Skeletal muscle satellite cell (primary cell): ENCODE measurements at regions not wholly inside any gene's neighbourhood (a gene's known extent, or its start where the extent isn't known, plus 50 kb on each side); places are given as distances from the start of the nearest gene placed in this dataset.
A peak's percentile ranks its signal among the peaks of the same experiment; 100 is the strongest.

Experiments
- H3K27me3 ChIP-seq: 2 replicates; pipeline ENCODE4 v1.7.0; 2013; ENCODE audit warnings: low read length; ENCODE audit not compliant: control insufficient read depth, insufficient read depth
- H3K36me3 ChIP-seq: 2 replicates; pipeline ENCODE4 v1.7.0; 2013; ENCODE audit warnings: mild to moderate bottlenecking, control low read depth, low read length; ENCODE audit not compliant: insufficient read depth
- H3K4me1 ChIP-seq: 2 replicates; pipeline ENCODE4 v1.7.0; 2013; ENCODE audit warnings: low read length; ENCODE audit not compliant: control insufficient read depth, insufficient read depth
- H3K4me2 ChIP-seq: 2 replicates; pipeline ENCODE4 v1.7.0; 2013; ENCODE audit warnings: mild to moderate bottlenecking, low read length
- H3K4me3 ChIP-seq: 2 replicates; pipeline ENCODE4 v1.7.0; 2013; ENCODE audit warnings: low read length
- H3K9ac ChIP-seq: 2 replicates; pipeline ENCODE4 v1.7.0; 2013; ENCODE audit warnings: mild to moderate bottlenecking, low read depth, low read length, moderate library complexity
- H3K9me3 ChIP-seq: replicated peaks from 2 replicates; pipeline ENCODE4 v1.7.0; 2013; ENCODE audit warnings: mild to moderate bottlenecking, control low read depth, low read length

DNA sequence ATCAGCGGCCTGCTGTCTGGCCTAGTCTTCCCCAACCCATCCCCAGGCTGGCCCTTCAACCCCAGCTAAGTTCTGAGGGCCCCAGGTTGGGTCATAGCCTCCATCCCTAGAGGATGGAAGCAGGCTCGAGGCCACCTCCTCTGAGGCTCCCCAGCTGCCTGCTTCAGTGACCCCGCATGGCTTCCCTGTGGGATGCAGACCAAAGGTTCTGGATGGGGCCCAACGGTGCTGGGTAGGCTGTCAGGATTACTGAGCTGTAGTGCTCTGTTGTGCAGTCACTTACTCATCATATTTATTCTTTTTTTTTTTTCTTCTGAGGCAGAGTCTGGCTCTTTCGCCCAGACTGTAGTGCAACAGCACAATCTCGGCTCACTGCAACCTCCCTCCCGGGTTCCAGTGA is 92.0 kb downstream of the IRF2BPL start:
- Histone ChIP-seq H3K4me3 (no peak overlapping the region), H3K4me1 (peaks cover 24% of the 10 kb centered on the region), H3K9me3 (no peaks in the 10 kb centered on the region), H3K9ac (no peak overlapping the region), H3K4me2 (peak overlapping the region; percentile 52), H3K36me3 (no peaks in the 10 kb centered on the region), H3K27me3 (no peaks in the 10 kb centered on the region)

DNA sequence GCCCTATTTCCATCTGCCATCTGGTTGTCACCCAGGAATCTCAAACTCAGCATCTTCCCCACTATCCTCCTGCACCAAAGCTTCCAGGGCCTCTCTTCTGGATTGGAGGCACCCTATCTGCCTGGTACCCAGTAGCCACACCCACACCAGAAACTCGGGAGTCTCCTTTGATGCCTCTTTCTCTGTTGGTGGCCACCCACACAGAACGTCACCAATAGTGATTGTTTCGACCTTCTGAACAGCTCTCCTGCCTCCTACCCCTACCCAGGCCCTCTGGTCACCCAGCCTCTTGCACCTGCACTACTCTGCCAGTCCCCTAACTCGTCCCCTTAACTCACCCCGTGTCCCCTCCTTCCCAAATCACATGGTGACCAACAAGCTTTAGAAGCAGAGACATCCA is 95.0 kb downstream of the IRF2BPL start:
- Histone ChIP-seq H3K9me3 (no peaks in the 10 kb centered on the region), H3K4me2 (no peak overlapping the region), H3K27me3 (no peaks in the 10 kb centered on the region), H3K36me3 (no peaks in the 10 kb centered on the region), H3K4me1 (peaks cover 31% of the 10 kb centered on the region), H3K4me3 (no peak overlapping the region), H3K9ac (no peak overlapping the region)

DNA sequence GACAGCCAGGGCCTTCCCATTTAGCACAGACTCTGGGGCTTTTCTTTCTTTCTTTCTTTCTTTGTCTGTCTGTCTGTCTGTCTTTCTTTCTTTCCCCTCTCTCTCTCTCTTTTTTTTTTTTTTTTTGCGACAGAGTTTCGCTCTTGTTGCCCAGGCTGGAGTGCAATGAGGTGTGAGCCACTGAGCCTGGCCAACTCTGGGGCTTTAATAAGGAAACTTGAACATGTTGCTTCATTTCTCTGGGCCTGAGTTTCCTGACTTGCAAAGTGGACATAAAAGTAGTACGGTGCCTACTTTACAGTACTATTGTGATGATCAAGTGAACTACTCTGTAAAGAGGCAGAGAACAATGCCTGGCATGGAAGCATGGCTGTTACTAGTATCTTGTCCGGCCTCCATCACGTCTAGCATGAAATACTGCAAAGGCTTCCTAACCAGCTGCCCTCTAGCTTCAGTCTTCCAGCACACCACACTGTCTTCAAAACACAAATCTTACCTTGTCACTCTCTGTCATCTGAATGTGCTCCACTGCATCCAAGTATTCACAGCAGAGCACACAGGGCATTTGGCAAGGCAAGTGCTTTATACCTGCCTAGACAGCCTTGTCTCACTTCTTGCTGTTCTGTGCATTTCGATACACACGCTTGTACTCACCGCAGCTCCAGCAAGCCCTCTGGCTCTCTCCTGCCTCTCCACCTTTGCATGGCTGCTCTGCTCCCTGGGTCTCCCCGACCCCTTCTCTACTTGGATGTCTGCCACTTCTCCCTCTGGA is 96.7 kb downstream of the IRF2BPL start:
- H3K4me3 ChIP-seq: no peak overlapping the region
- H3K4me1 ChIP-seq: peaks cover 31% of the 10 kb centered on the region
- no peak overlapping the region for H3K9ac ChIP-seq

DNA sequence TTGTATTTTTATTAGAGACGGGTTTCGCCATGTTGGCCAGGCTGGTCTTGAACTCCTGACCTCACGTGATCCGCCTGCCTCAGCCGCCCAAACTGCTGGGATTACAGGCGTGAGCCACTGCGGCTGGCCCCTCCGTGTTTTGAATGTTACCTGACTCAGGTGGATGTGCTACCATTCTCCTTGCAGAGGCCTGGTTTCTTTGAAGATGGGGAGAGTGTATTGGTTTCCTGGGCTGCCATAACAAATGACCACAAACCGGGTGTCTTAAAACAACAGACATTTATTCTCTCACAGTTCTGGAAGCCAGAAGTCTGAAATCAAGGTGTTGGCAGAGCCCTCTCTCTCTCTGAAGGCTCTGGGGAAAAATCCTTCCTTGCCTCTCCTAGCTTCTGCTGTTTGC is 98.0 kb downstream of the IRF2BPL start:
- peaks cover 28% of the 10 kb centered on the region for H3K4me1 ChIP-seq
- H3K9me3 ChIP-seq: no peaks in the 10 kb centered on the region
- no peak overlapping the region for H3K4me2 ChIP-seq
- H3K36me3 ChIP-seq: no peaks in the 10 kb centered on the region
- no peak overlapping the region for H3K9ac ChIP-seq
- no peaks in the 10 kb centered on the region for H3K27me3 ChIP-seq
- H3K4me3 ChIP-seq: no peak overlapping the region

More for the DNA sequence above, 96.7 kb downstream of the IRF2BPL start:
- Histone ChIP-seq H3K4me2 (no peak overlapping the region), H3K36me3 (no peaks in the 10 kb centered on the region), H3K9me3 (no peaks in the 10 kb centered on the region), H3K27me3 (no peaks in the 10 kb centered on the region)

DNA sequence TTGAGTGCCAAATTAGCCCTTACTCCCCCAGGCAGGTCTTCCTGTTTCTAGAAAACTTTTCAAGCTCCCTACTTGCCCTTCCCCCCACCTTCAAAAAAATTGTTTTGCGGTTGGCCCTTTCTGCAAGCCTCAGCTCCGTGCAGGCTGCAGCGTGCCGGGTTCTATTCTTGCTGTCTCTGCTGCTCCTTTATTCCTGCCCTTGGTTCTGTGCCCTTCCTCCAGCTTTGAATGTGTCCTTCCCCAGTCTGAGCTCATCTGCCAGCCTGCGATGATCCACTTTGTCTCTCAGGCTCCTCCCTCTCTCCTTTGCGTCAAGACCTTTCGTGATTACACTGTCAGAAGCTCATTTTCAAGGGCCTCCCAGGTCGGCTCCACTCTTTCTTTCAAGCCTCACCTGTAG is 98.6 kb downstream of the IRF2BPL start:
- Histone ChIP-seq H3K4me1 (peaks cover 28% of the 10 kb centered on the region), H3K36me3 (no peaks in the 10 kb centered on the region), H3K9ac (no peak overlapping the region), H3K9me3 (no peaks in the 10 kb centered on the region), H3K4me2 (peak overlapping the region; percentile 17), H3K27me3 (no peaks in the 10 kb centered on the region), H3K4me3 (no peak overlapping the region)

DNA sequence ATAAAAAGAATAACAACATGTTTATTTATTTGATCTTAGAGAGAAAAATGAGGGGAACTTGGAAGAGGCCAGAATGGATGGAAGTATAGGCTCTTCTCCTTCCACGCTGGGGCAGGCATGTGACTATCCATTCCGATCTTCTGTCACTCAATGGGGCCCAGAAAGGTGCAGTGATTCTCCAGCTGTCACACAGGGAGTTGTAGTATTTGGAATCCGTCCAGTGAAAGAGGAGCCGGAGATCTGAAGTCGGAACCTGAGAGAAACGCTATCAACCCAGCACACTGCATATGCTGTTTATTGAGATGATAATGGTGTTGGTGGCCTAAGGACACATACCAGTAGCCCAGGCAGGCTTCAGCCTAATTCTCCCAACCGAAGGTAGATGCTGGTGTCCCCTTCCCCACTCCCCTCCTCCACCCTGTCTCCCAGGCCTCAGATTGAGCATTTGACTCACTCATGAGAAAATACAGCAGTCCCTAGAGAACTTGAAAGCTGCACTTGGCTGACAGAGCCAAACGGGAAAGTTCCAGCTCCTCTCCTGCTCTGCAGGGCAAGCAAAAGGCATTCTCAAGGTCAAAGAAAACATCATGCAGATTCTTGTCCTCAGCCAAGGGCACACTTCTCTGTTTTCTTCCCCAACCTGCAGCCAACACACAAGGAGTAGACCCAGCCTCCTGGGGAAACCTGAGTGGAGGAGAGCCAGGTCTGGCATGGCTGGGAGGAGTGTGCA is 100.4 kb downstream of the IRF2BPL start:
- Histone ChIP-seq H3K4me1 (peaks cover 28% of the 10 kb centered on the region), H3K4me2 (no peak overlapping the region), H3K4me3 (no peak overlapping the region)

DNA sequence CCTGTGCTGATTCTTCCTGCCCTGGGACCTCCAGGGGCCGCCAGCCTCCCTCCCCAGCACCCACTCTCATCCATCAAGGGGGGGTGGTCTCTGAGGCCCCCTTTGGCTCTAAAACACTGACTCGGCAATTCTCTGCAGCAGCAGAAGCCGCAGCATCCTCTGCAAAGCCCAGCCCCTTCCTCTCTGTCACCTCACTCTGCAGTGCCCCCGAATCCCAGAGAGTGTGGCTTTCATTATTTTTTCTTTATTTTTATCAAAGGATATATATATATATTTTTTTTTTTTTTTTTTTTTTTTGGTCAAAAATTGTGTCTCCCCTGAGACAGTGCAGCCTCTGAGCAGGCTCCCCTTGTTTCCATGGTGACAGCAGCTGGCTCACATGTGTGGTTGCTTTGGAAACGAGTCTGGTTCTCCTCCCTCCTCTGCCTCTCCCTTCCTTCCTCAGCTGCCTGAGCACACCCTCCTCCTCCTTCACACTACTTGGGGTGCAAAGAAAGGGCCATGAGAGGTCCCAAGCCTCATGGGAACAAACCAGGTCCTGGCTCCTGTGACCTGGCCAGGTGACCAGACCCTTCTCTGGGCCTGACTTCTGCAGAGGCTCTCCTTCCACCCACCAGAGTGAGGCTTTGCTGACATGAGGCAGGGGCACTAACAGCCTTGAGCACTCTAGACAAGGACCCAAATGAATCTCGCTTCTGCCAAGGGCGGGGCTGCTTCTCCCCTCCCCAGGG is 100.5 kb downstream of the LRRC74A start:
- peak overlapping the region; percentile 8 for H3K4me2 ChIP-seq
- H3K4me1 ChIP-seq: peaks cover 28% of the 10 kb centered on the region
- H3K36me3 ChIP-seq: no peaks in the 10 kb centered on the region
- H3K4me3 ChIP-seq: no peak overlapping the region
- H3K9ac ChIP-seq: peak overlapping the region; percentile 64
- H3K27me3 ChIP-seq: no peaks in the 10 kb centered on the region
- H3K9me3 ChIP-seq: no peaks in the 10 kb centered on the region

More for the DNA sequence above, 100.4 kb downstream of the IRF2BPL start:
- H3K9ac ChIP-seq: no peak overlapping the region
- no peaks in the 10 kb centered on the region for H3K36me3 ChIP-seq
- H3K27me3 ChIP-seq: no peaks in the 10 kb centered on the region
- no peaks in the 10 kb centered on the region for H3K9me3 ChIP-seq

DNA sequence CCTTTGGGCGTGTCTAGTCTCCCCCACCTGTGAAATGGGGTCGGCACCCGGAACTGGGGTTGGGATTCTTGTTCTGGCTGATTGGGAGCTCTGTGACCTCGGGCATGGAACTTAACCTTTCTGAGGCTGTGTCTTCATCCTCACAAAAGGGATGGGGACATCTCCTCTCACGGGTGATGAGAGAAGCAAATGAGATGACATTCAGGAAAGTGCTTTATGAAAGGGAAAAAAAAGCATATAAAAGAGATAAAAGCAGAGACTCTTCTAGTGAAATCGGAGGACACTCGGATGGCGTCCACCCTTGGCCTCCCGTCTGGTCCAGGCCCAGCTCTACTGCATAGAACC is 98.9 kb downstream of the LRRC74A start:
- H3K4me2 ChIP-seq: no peak overlapping the region
- no peak overlapping the region for H3K4me3 ChIP-seq
- H3K9me3 ChIP-seq: no peaks in the 10 kb centered on the region
- H3K9ac ChIP-seq: no peak overlapping the region
- H3K27me3 ChIP-seq: no peaks in the 10 kb centered on the region
- H3K36me3 ChIP-seq: no peaks in the 10 kb centered on the region
- peaks cover 39% of the 10 kb centered on the region for H3K4me1 ChIP-seq

DNA sequence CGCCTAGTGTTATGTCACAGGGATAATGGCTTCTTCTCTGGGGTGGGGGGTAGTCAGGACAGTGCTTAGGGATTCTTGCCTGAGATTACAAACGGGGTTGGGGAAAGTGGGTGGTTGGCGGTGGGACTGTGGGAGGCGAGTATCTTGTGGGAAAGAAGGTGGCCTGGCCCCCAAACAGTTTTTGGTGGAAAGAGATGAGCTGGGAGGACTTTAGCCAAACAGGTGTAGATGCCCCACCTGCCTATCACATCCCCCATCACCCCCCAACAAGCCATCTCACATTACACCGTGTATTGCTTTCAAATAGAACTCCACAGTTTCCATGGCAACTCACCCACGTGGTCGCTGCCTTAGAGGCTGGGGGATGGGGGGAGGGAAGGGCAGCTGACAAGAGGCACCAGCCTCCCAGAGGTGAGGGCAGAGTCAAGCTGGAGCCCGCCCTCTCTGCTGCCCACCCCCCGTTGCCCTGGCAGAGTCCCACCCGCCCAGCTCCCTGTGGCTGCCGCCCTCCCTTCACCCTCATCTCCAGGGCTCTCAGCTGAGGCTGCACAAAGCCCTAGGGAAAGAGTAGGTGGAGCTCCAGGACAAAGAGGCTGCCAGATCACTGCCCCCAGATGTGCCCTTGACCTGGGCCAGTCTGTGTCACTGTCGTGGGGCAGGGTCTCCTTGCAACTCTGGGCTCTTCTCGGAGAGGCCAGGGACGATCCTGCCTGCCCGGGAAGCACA is 98.3 kb downstream of the LRRC74A start:
- H3K27me3 ChIP-seq: no peaks in the 10 kb centered on the region
- H3K9me3 ChIP-seq: no peaks in the 10 kb centered on the region
- no peak overlapping the region for H3K4me2 ChIP-seq
- no peak overlapping the region for H3K4me3 ChIP-seq
- H3K9ac ChIP-seq: no peak overlapping the region
- H3K36me3 ChIP-seq: no peaks in the 10 kb centered on the region
- H3K4me1 ChIP-seq: peaks cover 40% of the 10 kb centered on the region

DNA sequence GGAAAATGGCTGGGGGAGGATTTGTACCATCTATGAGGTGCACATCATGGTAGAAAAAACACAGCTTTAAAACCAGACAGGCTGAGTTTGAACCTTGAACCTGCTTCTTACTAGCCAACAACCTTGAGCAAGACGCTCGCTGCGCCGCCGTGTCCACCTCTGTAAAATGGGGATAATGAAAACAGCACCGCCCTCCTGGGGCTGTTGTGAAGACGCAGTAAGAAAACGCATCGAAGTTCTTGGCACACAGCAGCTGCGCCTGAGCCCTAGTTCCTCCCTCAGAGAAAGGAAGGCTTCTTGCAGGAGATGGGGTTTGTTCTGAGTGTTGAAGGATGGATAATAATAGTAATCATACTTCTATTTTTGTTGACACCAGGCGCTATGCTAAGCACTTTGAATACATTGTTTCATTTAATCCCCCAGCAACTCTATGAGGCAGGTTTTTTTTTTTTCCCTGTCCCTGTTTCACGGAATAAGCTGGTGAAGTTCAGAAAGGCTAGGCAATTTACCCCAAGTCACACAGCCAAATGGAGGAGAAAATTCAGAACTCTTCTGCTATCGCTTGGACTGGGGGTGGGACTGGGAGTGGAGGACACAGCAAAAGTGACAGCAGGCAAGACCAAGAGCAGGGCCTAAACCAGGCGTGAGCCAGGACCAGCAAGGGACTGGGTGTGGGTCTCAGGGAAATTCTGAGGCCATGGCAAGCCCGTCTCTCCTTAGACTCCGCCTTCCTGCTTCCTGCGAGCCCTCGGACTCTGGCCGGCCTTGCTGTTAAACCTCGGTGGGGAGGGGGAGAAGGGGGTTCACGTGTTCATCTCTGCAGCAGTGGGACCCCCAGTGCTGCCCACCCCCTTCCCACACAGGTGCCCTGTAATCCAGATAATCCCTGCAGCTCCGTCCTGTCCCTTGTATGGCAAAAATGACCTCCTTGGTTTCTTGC is 97.5 kb downstream of the LRRC74A start:
- no peaks in the 10 kb centered on the region for H3K27me3 ChIP-seq
- H3K4me3 ChIP-seq: no peak overlapping the region
- peaks cover 46% of the 10 kb centered on the region for H3K4me1 ChIP-seq
- no peak overlapping the region for H3K4me2 ChIP-seq
- no peaks in the 10 kb centered on the region for H3K9me3 ChIP-seq
- no peaks in the 10 kb centered on the region for H3K36me3 ChIP-seq
- H3K9ac ChIP-seq: no peak overlapping the region
